C4-2B (cell line): ENCODE measurements at regions not wholly inside any gene's neighbourhood (a gene's known extent, or its start where the extent isn't known, plus 50 kb on each side); places are given as distances from the start of the nearest gene placed in this dataset.

ENCODE experiments used
- H3K27ac ChIP-seq: fragments of 450-650 bp; 2 replicates; pipeline ENCODE4 v1.5.1; 2017
- ZFX ChIP-seq: fragments of 450-650 bp; IDR thresholded peaks from 2 replicates; pipeline ENCODE4 v1.6.1; 2017
- TF ChIP-seq, protein P1 (sequence below): fragments of 450-650 bp; conservative IDR thresholded peaks from 2 replicates; pipeline ENCODE4 v1.5.1; 2017; ENCODE audit warnings: mild to moderate bottlenecking

DNA sequence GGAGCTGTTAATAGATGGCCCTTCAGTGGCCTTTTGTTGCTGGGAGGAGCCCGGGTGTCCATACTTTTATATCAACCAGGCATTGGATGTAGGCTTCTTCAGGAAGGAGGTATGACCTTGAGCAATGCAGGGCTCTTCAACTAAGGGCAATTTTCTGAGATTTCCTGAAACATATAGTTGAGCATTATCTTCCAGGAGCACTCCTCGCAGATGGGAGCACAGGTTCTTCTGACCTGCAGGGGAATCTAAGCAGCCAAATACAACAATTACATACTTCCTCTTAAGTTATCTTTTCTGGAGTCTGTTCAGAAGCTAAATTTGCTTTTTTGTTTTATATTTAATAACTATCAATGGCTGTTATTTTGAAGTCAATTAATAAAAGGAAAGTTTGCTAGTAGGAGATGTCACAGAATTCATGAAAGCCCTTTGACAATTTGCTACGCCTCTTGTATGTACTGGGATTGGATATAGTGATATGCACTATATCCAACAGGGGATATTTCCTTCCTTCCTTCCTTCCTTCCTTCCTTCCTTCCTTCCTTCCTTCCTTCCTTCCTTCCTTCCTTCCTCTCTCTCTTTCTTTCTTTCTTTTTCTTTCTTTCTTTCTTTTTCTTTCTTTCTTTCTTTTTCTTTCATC is 422.6 kb upstream of the NEGR1 start:
- no peak overlapping the region for H3K27ac ChIP-seq
- no peak for TF ChIP-seq ZFX
- TF ChIP-seq, protein P1, sequence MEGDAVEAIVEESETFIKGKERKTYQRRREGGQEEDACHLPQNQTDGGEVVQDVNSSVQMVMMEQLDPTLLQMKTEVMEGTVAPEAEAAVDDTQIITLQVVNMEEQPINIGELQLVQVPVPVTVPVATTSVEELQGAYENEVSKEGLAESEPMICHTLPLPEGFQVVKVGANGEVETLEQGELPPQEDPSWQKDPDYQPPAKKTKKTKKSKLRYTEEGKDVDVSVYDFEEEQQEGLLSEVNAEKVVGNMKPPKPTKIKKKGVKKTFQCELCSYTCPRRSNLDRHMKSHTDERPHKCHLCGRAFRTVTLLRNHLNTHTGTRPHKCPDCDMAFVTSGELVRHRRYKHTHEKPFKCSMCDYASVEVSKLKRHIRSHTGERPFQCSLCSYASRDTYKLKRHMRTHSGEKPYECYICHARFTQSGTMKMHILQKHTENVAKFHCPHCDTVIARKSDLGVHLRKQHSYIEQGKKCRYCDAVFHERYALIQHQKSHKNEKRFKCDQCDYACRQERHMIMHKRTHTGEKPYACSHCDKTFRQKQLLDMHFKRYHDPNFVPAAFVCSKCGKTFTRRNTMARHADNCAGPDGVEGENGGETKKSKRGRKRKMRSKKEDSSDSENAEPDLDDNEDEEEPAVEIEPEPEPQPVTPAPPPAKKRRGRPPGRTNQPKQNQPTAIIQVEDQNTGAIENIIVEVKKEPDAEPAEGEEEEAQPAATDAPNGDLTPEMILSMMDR = no peak

DNA sequence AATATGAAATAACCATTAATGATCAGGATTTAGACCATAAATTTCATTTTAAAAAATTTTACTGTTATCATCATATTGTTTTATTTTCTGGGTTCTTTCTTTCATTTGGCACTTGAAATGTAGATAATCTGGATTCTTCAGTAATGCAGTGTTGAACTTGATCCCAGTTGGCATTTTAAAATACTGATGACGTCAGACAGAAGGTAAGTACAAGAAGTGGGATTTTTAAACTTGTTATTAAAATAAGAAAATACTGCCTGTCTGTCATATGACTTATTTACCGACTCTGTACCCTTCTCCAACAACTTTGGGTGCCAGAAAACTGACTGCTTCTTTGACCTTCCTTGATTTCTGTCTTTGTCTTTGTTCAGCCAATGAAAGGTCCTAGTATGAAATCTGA is 415.1 kb upstream of the NEGR1 start:
- TF ChIP-seq, protein P1 = no peak
- TF ChIP-seq ZFX = no peak
- H3K27ac ChIP-seq = no peak overlapping the region

DNA sequence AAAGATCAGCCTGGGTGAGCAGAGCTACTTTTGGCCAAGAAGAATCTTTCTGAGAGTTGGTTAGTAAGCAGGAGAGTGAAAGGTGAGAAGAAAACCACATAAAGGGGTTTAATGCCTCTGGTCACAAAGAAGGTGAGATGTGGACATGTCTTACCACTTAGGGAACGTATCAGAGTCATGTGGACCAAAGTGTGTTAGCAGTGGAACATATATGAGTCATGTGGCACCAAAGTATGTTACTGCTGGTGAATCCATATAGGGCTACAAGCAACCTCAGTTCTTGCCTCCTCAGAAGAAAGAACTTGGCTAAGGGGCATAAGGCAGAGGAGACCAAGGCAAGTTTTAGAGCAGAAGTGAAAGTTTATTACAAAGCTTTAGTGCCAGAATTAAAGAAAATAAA is 411.6 kb upstream of the NEGR1 start:
- H3K27ac ChIP-seq = no peak overlapping the region

DNA sequence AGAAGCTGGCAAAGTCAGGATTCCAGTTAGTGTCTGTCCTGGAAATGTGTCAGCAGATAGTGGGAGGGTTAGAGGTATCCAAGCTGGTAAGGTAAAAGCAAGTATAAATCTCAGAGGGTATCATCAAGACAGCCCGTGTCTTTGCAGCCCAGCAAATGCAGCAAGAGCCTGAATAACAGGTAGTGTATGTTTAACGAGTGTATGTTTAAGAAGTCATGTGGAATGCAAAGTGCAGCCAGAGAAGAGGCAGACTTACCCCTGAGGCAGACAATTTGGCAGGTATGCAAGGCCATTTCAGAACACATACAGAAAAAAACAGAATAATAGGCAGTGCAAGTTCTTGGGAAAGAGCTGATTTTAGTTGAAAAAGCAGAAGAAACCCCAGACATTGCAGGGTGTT is 411.0 kb upstream of the NEGR1 start:
- no peak for TF ChIP-seq ZFX
- TF ChIP-seq, protein P1 = no peak
- H3K27ac ChIP-seq = no peak overlapping the region

More for the DNA sequence above, 411.6 kb upstream of the NEGR1 start:
- TF ChIP-seq, protein P1 = no peak
- TF ChIP-seq ZFX = no peak

DNA sequence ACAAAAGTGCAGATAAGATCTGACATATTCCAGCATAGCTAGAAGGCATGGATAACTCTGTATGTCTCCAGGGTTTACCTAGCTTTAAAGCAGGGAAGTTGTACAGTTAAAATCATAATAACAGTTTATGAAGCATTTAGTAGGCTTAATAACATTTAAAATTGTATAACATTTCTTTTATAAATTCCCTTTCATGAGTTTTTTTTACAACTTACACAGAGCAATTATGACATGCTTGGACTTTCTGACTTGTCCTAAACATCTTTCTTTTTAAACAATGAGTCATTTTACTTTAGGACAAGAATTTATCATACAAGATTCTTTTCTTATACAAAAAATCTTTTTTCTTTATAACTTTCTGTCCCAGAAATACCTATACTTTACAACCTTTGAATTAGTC is 408.5 kb upstream of the NEGR1 start:
- no peak for TF ChIP-seq ZFX
- TF ChIP-seq, protein P1 = no peak
- H3K27ac ChIP-seq = no peak overlapping the region

DNA sequence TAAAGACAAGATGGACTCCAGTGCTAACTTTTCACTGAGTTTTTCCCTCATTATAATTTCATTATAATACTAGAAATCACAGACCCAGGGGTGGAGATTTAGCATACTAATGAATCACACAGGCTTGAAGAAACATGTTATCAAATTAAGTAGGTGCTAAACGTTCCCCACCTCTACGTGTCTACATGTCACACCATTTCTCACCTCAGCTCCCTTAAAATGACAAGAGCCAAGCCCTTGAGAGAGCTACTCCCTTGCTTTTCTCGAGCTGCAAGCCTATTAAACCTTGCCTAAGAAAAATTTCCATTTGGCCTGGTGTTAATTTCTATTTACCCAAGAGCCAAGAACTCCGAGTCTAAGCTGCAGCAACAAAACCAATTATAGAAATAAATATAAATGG is 396.3 kb upstream of the NEGR1 start:
- TF ChIP-seq ZFX = no peak
- TF ChIP-seq, protein P1 = no peak
- H3K27ac ChIP-seq = no peak overlapping the region

DNA sequence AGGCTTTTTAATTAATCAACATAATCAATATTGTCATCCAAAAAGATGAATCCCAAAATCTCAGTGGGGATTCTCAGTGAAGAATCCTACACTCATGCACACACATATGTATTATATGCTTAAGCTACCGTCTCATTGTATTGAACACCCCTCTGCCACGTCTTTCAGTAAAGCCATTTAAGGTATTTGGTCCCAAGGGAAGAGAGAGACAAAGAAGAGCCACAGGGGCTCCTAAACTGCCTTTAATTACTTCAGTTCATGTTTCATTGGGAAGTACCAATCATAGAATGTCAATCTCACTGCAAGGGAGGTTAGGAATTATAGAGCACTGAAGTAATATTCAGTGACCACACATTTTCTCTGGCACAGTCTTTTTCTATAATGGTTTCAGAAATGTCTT is 388.6 kb upstream of the NEGR1 start:
- H3K27ac ChIP-seq = no peak overlapping the region
- TF ChIP-seq ZFX = no peak

DNA sequence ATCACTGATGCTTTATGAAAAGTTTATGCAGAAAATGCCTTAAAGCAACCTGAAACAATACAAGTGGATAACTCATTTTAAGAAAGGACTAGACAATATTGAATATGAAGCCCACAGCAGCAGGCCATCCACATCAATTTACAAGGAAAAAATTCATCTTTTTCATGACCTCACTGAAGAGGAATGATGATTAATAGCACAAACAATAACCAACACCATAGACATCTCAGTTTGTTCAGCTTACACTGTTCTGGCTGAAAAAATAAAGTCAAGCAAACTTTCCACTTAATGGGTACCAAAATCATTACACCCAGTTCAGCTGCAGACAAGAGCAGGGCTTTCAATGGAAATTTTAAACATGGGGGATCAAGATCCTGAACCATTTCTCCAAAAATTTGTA is 380.6 kb upstream of the NEGR1 start:
- no peak for TF ChIP-seq ZFX
- TF ChIP-seq, protein P1 = no peak

More for the DNA sequence above, 380.6 kb upstream of the NEGR1 start:
- no peak overlapping the region for H3K27ac ChIP-seq
